ENCODE measurements at regions not wholly inside any gene's neighbourhood (a gene's known extent, or its start where the extent isn't known, plus 50 kb on each side); places are given as distances from the start of the nearest gene placed in this dataset.

- Histone ChIP-seq H4K91ac (replicated peaks; ENCODE audit: insufficient read length, low read length) (no peak overlapping the region), H3K23ac (ENCODE audit: insufficient read length) (no peak overlapping the region), H3K56ac (replicated peaks; ENCODE audit: insufficient read length, low read depth, low read length) (no peak overlapping the region), H3K23me2 (ENCODE audit: low read depth, low read length) (no peaks in the 10 kb centered on the region), H3K27me3 (replicated peaks in 1 of 4; ENCODE audit: control insufficient read depth in 3 of 4, extremely low read depth in 1 of 4, insufficient read depth in 3 of 4, low read length in 3 of 4) (no peaks in the 10 kb centered on the region), H3K4me1 (replicated peaks in 1 of 4; ENCODE audit: control insufficient read depth in 3 of 4, insufficient read depth in 4 of 4, low read length in 3 of 4) (no peaks in the 10 kb centered on the region), H3K27ac (ENCODE audit: low read depth, low read length) (no peak overlapping the region), H3K79me1 (ENCODE audit: low read depth, low read length) (no peaks in the 10 kb centered on the region), H3K4me2 (ENCODE audit: insufficient read depth in 1 of 2, low read depth in 2 of 2, low read length in 2 of 2) (no peak overlapping the region), H4K8ac (ENCODE audit: extremely low read depth, insufficient read depth, low read length) (no peak overlapping the region), H3K4me3 (ENCODE audit: extremely low read depth in 1 of 4, insufficient read depth in 2 of 4, low read depth in 3 of 4, low read length in 4 of 4) (no peak overlapping the region), H2BK120ac (replicated peaks; ENCODE audit: low read depth, low read length) (no peak overlapping the region), H3K79me2 (ENCODE audit: control insufficient read depth in 1 of 2, insufficient read depth in 2 of 2, low read length in 2 of 2) (no peaks in the 10 kb centered on the region), H2AK5ac (ENCODE audit: low read depth, low read length) (no peak overlapping the region), H3K18ac (ENCODE audit: extremely low read depth, low read length) (no peak overlapping the region), H2BK15ac (ENCODE audit: low read length) (no peak overlapping the region), H2BK20ac (ENCODE audit: low read length) (no peak overlapping the region), H3K9me3 (ENCODE audit: insufficient read depth in 2 of 2, low read depth in 1 of 2, low read length in 1 of 2) (no peaks in the 10 kb centered on the region), H3K36me3 (ENCODE audit: control insufficient read depth in 2 of 4, insufficient read depth in 4 of 4, low read length in 3 of 4) (no peaks in the 10 kb centered on the region), H2BK12ac (ENCODE audit: low read depth, low read length) (no peak overlapping the region), H3K4ac (replicated peaks; ENCODE audit: insufficient read length, low read depth, low read length) (no peak overlapping the region), H3K14ac (ENCODE audit: insufficient read length) (no peak overlapping the region), H2BK5ac (ENCODE audit: low read depth, low read length) (no peak overlapping the region), H3K9ac (replicated peaks in 1 of 4; ENCODE audit: extremely low read depth in 1 of 4, low read depth in 3 of 4, low read length in 3 of 4) (no peak overlapping the region), H4K5ac (ENCODE audit: insufficient read length, low read depth, low read length) (no peak overlapping the region), H2AFZ (ENCODE audit: low read length) (no peak overlapping the region), H4K20me1 (replicated peaks in 1 of 2; ENCODE audit: control insufficient read depth in 1 of 2, insufficient read depth in 2 of 2, low read length in 2 of 2) (no peaks in the 10 kb centered on the region)
- FAIRE-seq (no peak), DNase-seq (ENCODE audit: low read depth in 1 of 2, low spot score in 2 of 2) (no peak)
- POLR2A ChIA-PET (ENCODE audit: partially characterized antibody) = no interaction called here
- CTCF ChIA-PET (ENCODE audit: partially characterized antibody) = no interaction called here
- TF ChIP-seq SUZ12 (IDR thresholded peaks at IDR 0.05; ENCODE audit: low read length) (no peak), SRF (IDR thresholded peaks at IDR 0.05; ENCODE audit: low read depth, low read length) (no peak), POU5F1 (IDR thresholded peaks at IDR 0.05; ENCODE audit: low read depth, low read length) (no peak), HDAC2 (IDR thresholded peaks at IDR 0.05; ENCODE audit: borderline replicate concordance in 1 of 2, low read depth in 2 of 2, low read length in 2 of 2) (no peak), GTF2F1 (IDR thresholded peaks at IDR 0.05; ENCODE audit: borderline replicate concordance, low read depth, low read length) (no peak), TCF12 (IDR thresholded peaks at IDR 0.05; ENCODE audit: low read depth, low read length) (no peak), CTCF (IDR thresholded peaks at IDR 0.05; ENCODE audit: control extremely low read depth in 1 of 3, insufficient read depth in 1 of 3, low read depth in 1 of 3, low read length in 3 of 3) (no peak), NRF1 (IDR thresholded peaks at IDR 0.05; ENCODE audit: low read depth, low read length) (no peak), CHD2 (IDR thresholded peaks at IDR 0.05; ENCODE audit: low read length) (no peak), SP1 (IDR thresholded peaks at IDR 0.05; ENCODE audit: low read depth, low read length) (no peak), JUN (IDR thresholded peaks at IDR 0.05; ENCODE audit: low read depth, low read length) (no peak), TAF1 (IDR thresholded peaks at IDR 0.05; ENCODE audit: low read depth, low read length) (no peak), NANOG (IDR thresholded peaks at IDR 0.05; ENCODE audit: insufficient read depth, low read depth, low read length, poor library complexity, severe bottlenecking) (no peak)
These were observed 405.0 kb downstream of the ENC1 start for GRCh38 chr5:74235552-74235951.
